Right atrium auricular region (tissue), 2 donors: ENCODE measurements at regions not wholly inside any gene's neighbourhood (a gene's known extent, or its start where the extent isn't known, plus 50 kb on each side); places are given as distances from the start of the nearest gene placed in this dataset.
"Not testable (repeated sequence)": the region's sequence is repeated elsewhere in the genome, so short reads cannot be mapped to it uniquely, and the experiment has no call there.

Experiments
- DNase-seq: peaks from one replicate; pipeline ENCODE4 v3.0.0-alpha.2; 2019; ENCODE audit warnings: low spot score
- H3K27ac ChIP-seq, 2 donors: fragments of 200-600 bp; sonication (generic); 1 replicate in 1 of 2; 2 replicates in 1 of 2; pipeline ENCODE4 v1.5.1; 2016 to 2019
- H3K27me3 ChIP-seq, 2 donors: fragments of 200-600 bp; sonication (generic); one replicate each; pipeline versions ENCODE4 v1.5.1 to v1.6.0; 2017 to 2019
- H3K36me3 ChIP-seq: fragments of 200-600 bp; sonication (generic); one replicate; pipeline ENCODE4 v1.5.1; 2016
- H3K4me1 ChIP-seq, 2 donors: fragments of 200-600 bp; sonication (generic); one replicate each; pipeline versions ENCODE4 v1.5.1 to v1.6.0; 2017 to 2019
- H3K4me3 ChIP-seq, 2 donors: fragments of 200-600 bp; sonication (generic); 1 replicate in 1 of 2; 2 replicates in 1 of 2; pipeline ENCODE4 v1.5.1; 2017 to 2019; ENCODE audit warnings: mild to moderate bottlenecking in 1 of 2, moderate library complexity in 1 of 2
- H3K9me3 ChIP-seq, 2 donors: fragments of 200-600 bp; sonication (generic); one replicate each; pipeline ENCODE4 v1.5.1; 2019
- CTCF ChIP-seq, 2 donors: fragments of 200-600 bp; sonication (generic); IDR thresholded peaks; one replicate each; pipeline ENCODE4 v1.5.1; 2019; ENCODE audit warnings: antibody characterized with exemption in 2 of 2

DNA sequence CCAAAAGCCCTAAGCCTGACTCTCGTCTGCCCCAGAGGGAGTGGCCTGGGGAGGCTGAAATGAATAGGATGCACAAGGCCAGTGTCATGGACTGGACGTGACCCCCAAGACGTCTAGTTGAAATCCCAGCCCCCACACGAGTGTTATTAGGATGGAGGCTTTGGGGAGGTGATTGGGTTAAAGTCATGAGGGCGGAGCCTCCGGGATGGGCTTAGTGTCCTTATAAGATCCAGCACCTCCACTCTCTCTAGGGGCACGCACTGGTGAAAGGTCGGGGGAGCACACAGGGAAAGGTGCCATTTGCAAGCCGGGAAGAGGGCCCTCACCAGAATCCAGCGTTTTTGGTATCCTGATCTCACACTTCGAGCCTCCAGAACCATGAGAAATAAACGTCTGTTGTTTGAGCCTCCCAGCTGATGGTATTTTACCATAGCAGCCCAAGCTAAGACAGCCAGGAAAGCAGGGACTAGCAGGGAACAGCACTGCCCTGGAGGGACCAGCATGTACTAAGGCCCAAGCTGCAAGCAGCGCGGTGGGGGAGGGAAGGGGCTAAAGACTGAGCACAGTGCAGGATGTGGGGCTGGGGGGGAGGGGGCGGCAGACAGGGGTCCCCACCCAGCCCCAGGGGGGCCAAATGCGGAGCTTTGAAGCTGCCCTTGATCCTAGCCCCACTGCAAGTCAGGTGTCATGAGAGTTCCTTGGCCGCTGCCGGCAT, 78.3 kb upstream of the NCOR2 start:
- no peak for DNase-seq
- Histone ChIP-seq H3K27me3 (no peaks in the 10 kb centered on the region), H3K27ac (no peak overlapping the region), H3K4me1 (no peaks in the 10 kb centered on the region), H3K4me3 (no peak overlapping the region), H3K9me3 (peaks cover 0 to 15% of the 10 kb centered on the region in 2 donors), H3K36me3 (no peaks in the 10 kb centered on the region)
- no peak for TF ChIP-seq CTCF (IDR thresholded peaks at IDR 0.05)

DNA sequence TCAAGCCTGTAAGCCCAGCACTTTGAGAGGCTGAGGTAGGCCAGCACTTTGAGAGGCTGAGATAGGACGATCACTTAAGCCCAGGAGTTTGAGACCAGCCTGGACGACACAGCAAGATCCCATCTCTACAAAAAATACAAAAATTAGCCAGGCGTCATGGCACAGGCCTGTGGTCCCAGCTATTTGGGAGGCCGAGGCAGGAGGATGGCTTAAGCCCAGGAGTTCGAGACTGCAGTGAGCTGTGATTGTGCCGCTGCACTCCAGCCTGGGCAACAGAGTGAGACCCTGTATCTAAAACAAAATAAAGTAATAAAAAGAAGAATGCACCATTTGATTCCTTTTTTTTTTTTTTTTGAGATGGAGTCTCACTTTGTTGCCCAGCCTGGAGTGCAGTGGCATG, 76.4 kb upstream of the NCOR2 start:
- H3K27me3 ChIP-seq, DNase-seq, H3K9me3 ChIP-seq, H3K36me3 ChIP-seq, H3K27ac ChIP-seq, H3K4me3 ChIP-seq, H3K4me1 ChIP-seq: not testable (repeated sequence)

DNA sequence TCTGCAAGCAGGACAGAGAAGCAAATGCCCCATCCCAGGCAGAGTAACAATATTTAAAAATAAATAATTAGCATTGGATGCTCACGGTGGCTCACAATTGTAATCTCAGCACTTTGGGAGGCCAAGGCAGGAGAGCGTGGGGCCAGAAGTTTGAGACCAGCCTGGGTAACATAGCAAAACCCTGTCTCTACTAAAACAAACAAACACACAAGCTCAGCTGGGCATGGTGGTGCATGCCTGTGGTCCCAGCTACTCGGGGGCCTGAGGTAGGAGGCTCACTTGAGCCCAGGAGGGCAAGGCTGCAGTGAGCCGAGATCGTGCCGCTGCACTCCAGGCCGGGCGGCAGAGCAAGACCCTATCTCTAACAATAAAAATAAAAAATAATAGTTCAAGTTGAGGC, 74.7 kb upstream of the NCOR2 start:
- no peak for TF ChIP-seq CTCF (IDR thresholded peaks at IDR 0.05)
- H3K4me3 ChIP-seq: no peak overlapping the region

GRCh38 chr12:124641591-124641990, 74.2 kb upstream of the NCOR2 start:
- H3K36me3 ChIP-seq: no peaks in the 10 kb centered on the region
- no peak for DNase-seq
- H3K4me3 ChIP-seq: no peak overlapping the region
- H3K9me3 ChIP-seq: no peaks in the 10 kb centered on the region
- no peak for TF ChIP-seq CTCF (IDR thresholded peaks at IDR 0.05)
- no peak overlapping the region for H3K27ac ChIP-seq
- peaks cover 0 to 4% of the 10 kb centered on the region in 2 donors for H3K4me1 ChIP-seq
- H3K27me3 ChIP-seq: no peaks in the 10 kb centered on the region

More for the DNA sequence above, 74.7 kb upstream of the NCOR2 start:
- Histone ChIP-seq H3K4me1 (peaks cover 0 to 3% of the 10 kb centered on the region in 2 donors), H3K27ac (no peak overlapping the region), H3K36me3 (no peaks in the 10 kb centered on the region), H3K27me3 (no peaks in the 10 kb centered on the region), H3K9me3 (no peaks in the 10 kb centered on the region)
- DNase-seq: no peak

DNA sequence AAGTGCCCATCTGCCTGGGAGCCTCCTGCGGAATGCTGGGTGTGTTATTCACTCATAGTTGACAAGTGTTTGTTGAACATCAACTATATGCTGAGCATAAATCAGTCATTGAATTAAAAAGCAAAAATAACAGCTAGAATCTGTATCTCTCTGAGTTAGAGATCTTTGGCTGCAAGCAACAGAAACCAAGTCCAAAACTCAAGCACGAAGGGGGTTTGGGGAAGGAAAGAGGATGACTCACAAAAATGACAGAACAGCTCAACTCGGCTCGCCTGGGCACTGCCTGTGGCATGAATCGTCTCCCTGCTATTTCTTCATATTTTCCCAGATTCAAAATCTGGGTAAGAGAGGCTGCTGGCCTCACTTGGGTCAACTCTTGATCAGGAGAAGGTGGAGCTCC, 72.6 kb upstream of the NCOR2 start:
- no peak for TF ChIP-seq CTCF (IDR thresholded peaks at IDR 0.05)
- Histone ChIP-seq H3K4me1 (peaks cover 0 to 10% of the 10 kb centered on the region in 2 donors), H3K36me3 (no peaks in the 10 kb centered on the region), H3K27me3 (no peaks in the 10 kb centered on the region), H3K27ac (no peak overlapping the region), H3K9me3 (no peaks in the 10 kb centered on the region), H3K4me3 (no peak overlapping the region)
- DNase-seq: no peak

GRCh38 chr12:124639122-124639806, 71.9 kb upstream of the NCOR2 start:
- no peak overlapping the region for H3K4me3 ChIP-seq
- H3K27ac ChIP-seq: no peak overlapping the region
- DNase-seq: no peak
- no peak for TF ChIP-seq CTCF (IDR thresholded peaks at IDR 0.05)
- H3K27me3 ChIP-seq: no peaks in the 10 kb centered on the region
- no peaks in the 10 kb centered on the region for H3K36me3 ChIP-seq
- H3K9me3 ChIP-seq: no peaks in the 10 kb centered on the region
- peaks cover 0 to 10% of the 10 kb centered on the region in 2 donors for H3K4me1 ChIP-seq
